Osteoblast (primary cell): ENCODE measurements at regions not wholly inside any gene's neighbourhood (a gene's known extent, or its start where the extent isn't known, plus 50 kb on each side); places are given as distances from the start of the nearest gene placed in this dataset.
"Not testable (repeated sequence)": the region's sequence is repeated elsewhere in the genome, so short reads cannot be mapped to it uniquely, and the experiment has no call there.

Experiments
- DNase-seq: peaks from one replicate; pipeline ENCODE4 v3.0.0; 2011; ENCODE audit warnings: low spot score, mixed read lengths; ENCODE audit not compliant: insufficient read length; ENCODE audit errors: missing footprints
- H2AFZ ChIP-seq: 2 replicates; pipeline ENCODE4 v1.6.0; 2011; ENCODE audit warnings: mild to moderate bottlenecking, low read length
- H3K27ac ChIP-seq: 2 replicates; pipeline ENCODE4 v1.5.1; 2011; ENCODE audit warnings: mild to moderate bottlenecking, low read depth, low read length, moderate library complexity
- H3K27me3 ChIP-seq: 2 replicates; pipeline ENCODE4 v1.6.0; 2012; ENCODE audit warnings: mild to moderate bottlenecking, control low read depth, inconsistent platforms, low read length, moderate library complexity; ENCODE audit not compliant: insufficient read depth
- H3K36me3 ChIP-seq: 2 replicates; pipeline ENCODE4 v1.5.1; 2011; ENCODE audit warnings: mild to moderate bottlenecking, low read length, control low read depth, moderate library complexity; ENCODE audit not compliant: insufficient read depth
- H3K4me1 ChIP-seq: 2 replicates; pipeline ENCODE4 v1.5.1; 2011; ENCODE audit warnings: mild to moderate bottlenecking, low read length, control low read depth, moderate library complexity; ENCODE audit not compliant: insufficient read depth
- H3K4me2 ChIP-seq: 2 replicates; pipeline ENCODE4 v1.6.0; 2011; ENCODE audit warnings: mild to moderate bottlenecking, low read length; ENCODE audit not compliant: insufficient read depth
- H3K4me3 ChIP-seq: fragments of 200-600 bp; sonication (generic); 3 replicates; pipeline ENCODE4 v1.5.1; 2012; ENCODE audit warnings: mild to moderate bottlenecking, low read length, inconsistent platforms; ENCODE audit not compliant: insufficient read depth
- H3K79me2 ChIP-seq: 2 replicates; pipeline ENCODE4 v1.6.0; 2012; ENCODE audit warnings: mild to moderate bottlenecking, low read length, control low read depth, inconsistent platforms; ENCODE audit not compliant: insufficient read depth
- H3K9me3 ChIP-seq: 2 replicates; pipeline ENCODE4 v1.5.1; 2011; ENCODE audit warnings: low read depth, low read length, control low read depth
- H4K20me1 ChIP-seq: 2 replicates; pipeline ENCODE4 v1.6.0; 2012; ENCODE audit warnings: mild to moderate bottlenecking, low read length, control low read depth; ENCODE audit not compliant: insufficient read depth
- CTCF ChIP-seq: IDR thresholded peaks from 2 replicates; pipeline ENCODE4 v1.5.1; 2011; ENCODE audit warnings: mild to moderate bottlenecking, low read depth, low read length, moderate library complexity; ENCODE audit errors: extremely low read depth

- Histone ChIP-seq H3K36me3 (no peaks in the 10 kb centered on the region), H2AFZ (no peak overlapping the region), H3K27me3 (no peaks in the 10 kb centered on the region), H3K27ac (no peak overlapping the region), H3K79me2 (no peaks in the 10 kb centered on the region), H3K4me2 (no peak overlapping the region), H4K20me1 (no peaks in the 10 kb centered on the region), H3K4me1 (no peaks in the 10 kb centered on the region), H3K9me3 (no peaks in the 10 kb centered on the region), H3K4me3 (no peak overlapping the region)
- no peak for DNase-seq
- TF ChIP-seq CTCF, result no peak
Measured at GRCh38 chr11:22927793-22928192, 67.5 kb upstream of the CCDC179 start.

GRCh38 chr11:22928207-22928917, 68.1 kb upstream of the CCDC179 start:
- H3K9me3 ChIP-seq, result no peaks in the 10 kb centered on the region
- no peak overlapping the region for H3K27ac ChIP-seq
- H3K36me3 ChIP-seq, result no peaks in the 10 kb centered on the region
- H3K79me2 ChIP-seq, result no peaks in the 10 kb centered on the region
- H4K20me1 ChIP-seq, result no peaks in the 10 kb centered on the region
- H3K4me2 ChIP-seq, result no peak overlapping the region
- no peak overlapping the region for H2AFZ ChIP-seq
- TF ChIP-seq CTCF, result no peak
- H3K27me3 ChIP-seq, result no peaks in the 10 kb centered on the region
- DNase-seq, result no peak
- H3K4me3 ChIP-seq, result no peak overlapping the region
- H3K4me1 ChIP-seq, result no peaks in the 10 kb centered on the region

- Histone ChIP-seq H3K27ac (no peak overlapping the region), H3K4me3 (no peak overlapping the region), H4K20me1 (no peaks in the 10 kb centered on the region), H3K36me3 (no peaks in the 10 kb centered on the region), H2AFZ (no peak overlapping the region), H3K27me3 (no peaks in the 10 kb centered on the region), H3K79me2 (no peaks in the 10 kb centered on the region), H3K4me1 (no peaks in the 10 kb centered on the region), H3K9me3 (no peaks in the 10 kb centered on the region), H3K4me2 (no peak overlapping the region)
- DNase-seq, result peak; percentile 4
- no peak for TF ChIP-seq CTCF
Measured at GRCh38 chr11:22930816-22931594, 70.7 kb upstream of the CCDC179 start.

- TF ChIP-seq CTCF, result no peak
- H4K20me1 ChIP-seq, result no peaks in the 10 kb centered on the region
- no peaks in the 10 kb centered on the region for H3K4me1 ChIP-seq
- DNase-seq, result no peak
- no peaks in the 10 kb centered on the region for H3K9me3 ChIP-seq
- no peak overlapping the region for H3K27ac ChIP-seq
- no peak overlapping the region for H3K4me3 ChIP-seq
- H3K36me3 ChIP-seq, result no peaks in the 10 kb centered on the region
- H2AFZ ChIP-seq, result no peak overlapping the region
- no peaks in the 10 kb centered on the region for H3K79me2 ChIP-seq
- no peaks in the 10 kb centered on the region for H3K27me3 ChIP-seq
- H3K4me2 ChIP-seq, result no peak overlapping the region
Measured at GRCh38 chr11:22938691-22939090, 78.4 kb upstream of the CCDC179 start.

- DNase-seq, H3K27me3 ChIP-seq, H3K79me2 ChIP-seq, H4K20me1 ChIP-seq, H3K4me3 ChIP-seq, H3K9me3 ChIP-seq, H2AFZ ChIP-seq, H3K36me3 ChIP-seq, H3K4me2 ChIP-seq, H3K4me1 ChIP-seq, H3K27ac ChIP-seq: not testable (repeated sequence)
Measured at GRCh38 chr11:22941544-22941943, 81.3 kb upstream of the CCDC179 start.
